Thyroid gland (tissue), 4 donors: ENCODE measurements at regions not wholly inside any gene's neighbourhood (a gene's known extent, or its start where the extent isn't known, plus 50 kb on each side); places are given as distances from the start of the nearest gene placed in this dataset.

Experiments
- POLR2A ChIP-seq, 2 donors: fragments of 450-650 bp; IDR thresholded peaks; one replicate each; pipeline ENCODE4 v1.6.1; 2017; ENCODE audit warnings: antibody characterized with exemption in 2 of 2, mild to moderate bottlenecking in 2 of 2, moderate library complexity in 1 of 2
- TF ChIP-seq, protein P1 (sequence below), 6 experiments: fragments of 200-600 bp in 3 of 6; fragments of 450-650 bp in 3 of 6; sonication (generic) in 3 of 6; IDR thresholded peaks; one replicate each; pipeline ENCODE4 v1.5.1; 2016 to 2019; ENCODE audit warnings: antibody characterized with exemption in 6 of 6, mild to moderate bottlenecking in 2 of 6, inconsistent platforms in 1 of 6, moderate library complexity in 1 of 6

GRCh38 chr12:13435235-13435933, 238.9 kb downstream of the EMP1 start:
- TF ChIP-seq, protein P1, sequence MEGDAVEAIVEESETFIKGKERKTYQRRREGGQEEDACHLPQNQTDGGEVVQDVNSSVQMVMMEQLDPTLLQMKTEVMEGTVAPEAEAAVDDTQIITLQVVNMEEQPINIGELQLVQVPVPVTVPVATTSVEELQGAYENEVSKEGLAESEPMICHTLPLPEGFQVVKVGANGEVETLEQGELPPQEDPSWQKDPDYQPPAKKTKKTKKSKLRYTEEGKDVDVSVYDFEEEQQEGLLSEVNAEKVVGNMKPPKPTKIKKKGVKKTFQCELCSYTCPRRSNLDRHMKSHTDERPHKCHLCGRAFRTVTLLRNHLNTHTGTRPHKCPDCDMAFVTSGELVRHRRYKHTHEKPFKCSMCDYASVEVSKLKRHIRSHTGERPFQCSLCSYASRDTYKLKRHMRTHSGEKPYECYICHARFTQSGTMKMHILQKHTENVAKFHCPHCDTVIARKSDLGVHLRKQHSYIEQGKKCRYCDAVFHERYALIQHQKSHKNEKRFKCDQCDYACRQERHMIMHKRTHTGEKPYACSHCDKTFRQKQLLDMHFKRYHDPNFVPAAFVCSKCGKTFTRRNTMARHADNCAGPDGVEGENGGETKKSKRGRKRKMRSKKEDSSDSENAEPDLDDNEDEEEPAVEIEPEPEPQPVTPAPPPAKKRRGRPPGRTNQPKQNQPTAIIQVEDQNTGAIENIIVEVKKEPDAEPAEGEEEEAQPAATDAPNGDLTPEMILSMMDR (IDR thresholded peaks at IDR 0.05): no peak
- TF ChIP-seq POLR2A (IDR thresholded peaks at IDR 0.05): no peak
